ENCODE measurements at regions not wholly inside any gene's neighbourhood (a gene's known extent, or its start where the extent isn't known, plus 50 kb on each side); places are given as distances from the start of the nearest gene placed in this dataset.
"Not testable (repeated sequence)": the region's sequence is repeated elsewhere in the genome, so short reads cannot be mapped to it uniquely, and the experiment has no call there.

GRCh38 chr12:126419131-126419530, 1353.9 kb downstream of the AACS start:
- no peak for DNase-seq

GRCh38 chr12:126424696-126425095, 1359.5 kb downstream of the AACS start:
- DNase-seq: no peak

GRCh38 chr12:126425264-126425663, 1360.0 kb downstream of the AACS start:
- DNase-seq: no peak

DNA sequence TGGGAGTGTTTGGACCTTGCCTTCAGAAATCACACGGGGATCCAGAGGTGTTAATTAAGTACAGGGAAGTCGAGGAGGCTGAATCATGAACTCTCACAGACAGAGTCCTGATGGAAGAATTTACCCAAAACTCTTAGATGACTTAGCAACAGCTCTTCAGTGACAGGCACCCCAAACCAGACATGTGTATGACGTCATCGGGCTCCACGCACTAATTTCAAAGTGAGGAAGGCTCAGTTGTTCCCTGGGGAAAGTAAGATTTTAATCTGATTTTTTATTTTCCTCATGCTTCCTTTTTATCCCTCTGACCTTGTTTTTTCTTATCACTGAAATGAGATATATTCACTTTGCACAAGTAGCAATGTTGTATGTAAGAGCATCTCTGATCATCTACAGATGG, 1363.5 kb downstream of the AACS start:
- DNase-seq: no peak

GRCh38 chr12:126430921-126431320, 1365.7 kb downstream of the AACS start:
- DNase-seq: no peak

- no peak for DNase-seq
These were observed 1366.5 kb downstream of the AACS start for GRCh38 chr12:126431767-126432166.

- DNase-seq: no peak
These were observed 1367.5 kb downstream of the AACS start for GRCh38 chr12:126432780-126433179.

DNA sequence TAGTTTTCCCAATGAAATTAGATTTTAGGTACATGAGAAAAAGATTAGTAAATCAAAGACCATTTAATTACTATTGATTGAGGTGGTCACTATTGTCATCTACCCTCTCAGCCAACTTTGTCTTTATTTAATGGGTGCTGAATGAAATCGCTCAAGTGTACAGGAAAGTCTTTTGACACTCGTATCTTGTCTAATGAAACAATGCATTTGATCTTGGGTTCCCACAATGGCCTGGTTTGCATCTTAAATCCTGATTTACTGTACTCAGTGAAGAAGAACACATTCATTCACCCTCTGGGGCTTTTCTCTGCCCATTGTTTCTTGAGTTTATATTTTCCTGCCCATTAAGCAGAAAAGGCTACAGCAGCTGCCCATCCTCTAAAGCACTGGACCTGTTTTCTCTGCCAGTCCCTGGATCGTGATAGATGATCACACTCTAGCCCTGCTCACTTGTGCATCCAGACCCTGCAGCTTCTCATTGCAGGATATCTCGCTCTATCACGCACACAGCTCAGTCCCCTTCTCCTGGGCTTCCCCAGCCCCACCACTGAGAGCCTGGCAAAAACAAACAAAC, 1369.3 kb downstream of the AACS start:
- no peak for DNase-seq

GRCh38 chr12:126436041-126436440, 1370.8 kb downstream of the AACS start:
- no peak for DNase-seq

DNA sequence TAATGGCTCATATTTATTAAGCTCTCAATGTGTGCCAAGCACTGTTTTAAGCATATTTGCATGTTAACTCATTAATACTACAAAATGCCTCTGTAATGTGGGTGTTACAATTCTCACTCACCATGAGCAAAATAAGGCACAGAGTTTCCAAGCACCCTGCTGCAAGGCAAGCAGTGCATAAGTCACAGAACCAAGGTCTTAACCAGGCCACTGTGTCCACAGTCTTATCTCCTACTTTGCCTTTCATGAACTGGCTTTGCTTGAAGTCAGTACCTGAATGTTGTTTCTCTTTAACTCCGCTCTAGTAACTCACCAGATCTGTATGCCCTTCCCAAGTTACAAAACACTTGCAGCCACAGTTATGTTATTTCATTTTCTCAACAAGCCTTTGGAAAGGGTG, 1372.7 kb downstream of the AACS start:
- no peak for DNase-seq

DNA sequence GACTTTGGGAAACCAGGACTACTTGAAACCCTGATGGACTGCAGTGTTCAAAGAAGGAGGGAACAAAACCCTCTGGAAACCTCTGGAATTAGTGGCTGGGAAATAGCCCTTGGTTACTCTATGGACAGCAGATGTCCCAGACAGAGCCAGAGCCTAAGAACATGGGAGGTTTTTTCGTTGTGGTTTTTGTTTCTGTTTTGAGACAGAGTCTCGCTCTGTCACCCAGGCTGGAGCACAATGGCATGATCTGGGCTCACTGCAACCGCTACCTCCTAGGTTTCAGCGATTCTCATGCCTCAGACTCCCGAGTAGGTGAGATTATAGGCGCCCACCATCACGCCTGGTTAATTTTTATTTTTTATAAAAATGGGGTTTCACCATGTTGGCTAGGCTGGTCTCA, 1378.7 kb downstream of the AACS start:
- no peak for DNase-seq

DNA sequence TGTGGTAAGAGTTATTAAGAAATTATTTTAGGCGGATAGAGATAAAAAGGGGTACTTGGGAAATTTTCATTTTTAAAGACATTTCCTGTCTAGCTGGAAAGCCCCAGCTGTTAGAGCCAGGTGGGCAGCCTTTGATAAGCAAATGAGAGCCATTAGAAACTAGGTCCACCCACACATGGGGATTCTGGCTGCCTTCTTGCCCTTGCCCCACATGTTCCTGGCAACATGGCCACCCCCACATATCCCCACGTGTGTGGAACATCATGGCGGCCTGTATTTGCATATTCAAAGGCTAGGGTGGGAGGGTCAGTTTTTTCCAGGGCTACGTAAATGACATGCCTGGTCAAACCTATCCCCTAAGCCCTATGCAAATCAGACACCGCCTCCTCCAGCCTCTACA, 1382.1 kb downstream of the AACS start:
- DNase-seq: no peak

GRCh38 chr12:126451809-126452208, 1386.6 kb downstream of the AACS start:
- DNase-seq: no peak

DNA sequence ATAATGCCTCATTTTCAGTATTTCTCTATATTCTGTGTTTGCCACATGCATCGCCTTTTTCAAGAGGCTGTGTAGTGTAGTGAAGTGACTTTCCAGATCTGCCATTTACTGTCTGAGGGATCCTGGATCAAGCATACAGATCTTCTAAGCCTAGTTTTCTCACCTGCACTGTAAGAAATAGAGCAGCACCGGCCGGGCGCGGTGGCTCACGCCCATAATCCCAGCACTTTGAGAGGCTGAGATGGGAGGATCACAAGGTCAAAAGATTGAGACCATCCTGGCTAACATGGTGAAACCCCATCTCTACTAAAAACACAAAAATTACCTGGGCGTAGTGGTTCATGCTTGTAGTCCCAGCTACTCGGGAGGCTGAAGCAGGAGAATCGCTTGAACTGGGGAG, 1387.5 kb downstream of the AACS start:
- not testable (repeated sequence) for DNase-seq

DNA sequence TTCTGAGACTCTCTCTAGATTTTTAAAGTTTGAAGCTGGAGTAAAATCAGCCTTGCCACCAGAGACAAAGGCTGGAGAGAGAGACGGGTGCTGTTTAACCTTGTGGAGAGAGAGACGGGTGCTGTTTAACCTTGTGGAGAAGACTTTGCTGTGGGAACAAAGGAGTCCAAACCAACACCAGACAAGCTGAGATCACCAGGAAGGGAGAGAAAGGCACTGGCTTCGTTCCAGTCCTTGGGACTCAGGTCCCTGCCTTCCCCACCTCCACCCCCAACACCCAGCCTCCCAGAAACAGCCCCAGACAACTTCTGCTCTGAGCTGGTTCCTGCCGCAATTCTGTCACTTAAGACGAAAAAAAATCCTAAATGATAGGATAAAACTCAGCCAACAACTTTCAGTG, 1389.3 kb downstream of the AACS start:
- DNase-seq: no peak

DNA sequence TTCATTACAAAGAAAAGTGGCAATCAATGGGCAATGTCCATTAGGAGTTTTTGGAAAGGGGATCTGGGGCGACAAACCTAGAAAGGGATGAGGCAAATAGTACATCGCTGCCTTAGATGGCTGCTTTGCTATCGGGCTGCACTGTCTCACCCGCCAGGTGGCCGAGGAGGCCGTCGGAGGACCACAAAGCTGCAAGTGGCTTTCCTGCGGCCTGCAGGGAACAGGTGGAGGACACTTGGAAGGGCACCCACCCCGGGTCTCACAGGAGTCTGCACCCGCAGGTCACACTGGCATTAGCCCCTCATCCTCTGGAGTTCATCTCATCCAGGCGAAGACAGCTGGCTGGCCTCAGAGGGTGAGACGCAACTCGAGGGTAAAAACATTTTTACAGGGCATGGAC, 1392.5 kb downstream of the AACS start:
- DNase-seq: no peak

- DNase-seq: no peak
These were observed 1398.9 kb downstream of the AACS start for GRCh38 chr12:126464153-126464552.

DNA sequence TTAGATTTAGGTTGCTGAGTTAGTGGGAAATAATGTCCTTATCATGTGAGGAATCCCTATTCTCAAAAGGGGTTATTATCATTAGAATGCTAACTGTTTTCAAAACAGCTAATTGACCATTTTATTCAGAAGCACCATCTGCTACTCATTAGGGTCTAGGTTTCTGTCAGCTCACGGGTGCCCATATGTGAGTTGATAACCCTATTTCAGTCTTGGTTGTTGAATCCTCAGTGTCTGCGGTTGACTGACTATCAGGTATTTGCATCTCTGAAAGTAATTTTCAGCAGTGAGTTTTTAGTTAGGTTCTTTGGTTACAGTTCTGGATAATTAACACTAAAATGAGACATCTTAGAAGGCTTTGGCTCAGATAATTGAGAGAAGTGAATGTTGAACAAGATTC, 1404.0 kb downstream of the AACS start:
- DNase-seq: no peak

DNA sequence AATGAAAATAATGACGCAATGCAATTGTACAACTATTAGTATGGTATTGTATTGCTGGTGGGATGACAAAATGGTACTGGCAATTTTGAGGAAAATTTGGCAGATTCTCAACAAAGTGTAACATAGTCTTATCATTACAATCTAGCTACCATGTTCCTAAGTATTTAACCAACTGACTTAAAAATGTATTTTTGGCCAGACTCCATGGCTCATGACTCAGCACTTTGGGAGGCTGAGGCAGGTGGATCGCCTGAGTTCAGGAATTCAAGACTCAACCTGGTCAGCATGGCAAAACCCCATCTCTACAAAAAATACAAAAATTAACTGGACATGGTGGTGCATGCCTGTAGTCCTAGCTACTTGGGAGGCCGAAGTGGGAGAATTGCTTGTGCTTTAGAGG, 1409.5 kb downstream of the AACS start:
- no peak for DNase-seq

- no peak for DNase-seq
These were observed 1415.2 kb downstream of the AACS start for GRCh38 chr12:126480451-126480850.

GRCh38 chr12:126481688-126482087, 1416.5 kb downstream of the AACS start:
- DNase-seq: no peak

DNA sequence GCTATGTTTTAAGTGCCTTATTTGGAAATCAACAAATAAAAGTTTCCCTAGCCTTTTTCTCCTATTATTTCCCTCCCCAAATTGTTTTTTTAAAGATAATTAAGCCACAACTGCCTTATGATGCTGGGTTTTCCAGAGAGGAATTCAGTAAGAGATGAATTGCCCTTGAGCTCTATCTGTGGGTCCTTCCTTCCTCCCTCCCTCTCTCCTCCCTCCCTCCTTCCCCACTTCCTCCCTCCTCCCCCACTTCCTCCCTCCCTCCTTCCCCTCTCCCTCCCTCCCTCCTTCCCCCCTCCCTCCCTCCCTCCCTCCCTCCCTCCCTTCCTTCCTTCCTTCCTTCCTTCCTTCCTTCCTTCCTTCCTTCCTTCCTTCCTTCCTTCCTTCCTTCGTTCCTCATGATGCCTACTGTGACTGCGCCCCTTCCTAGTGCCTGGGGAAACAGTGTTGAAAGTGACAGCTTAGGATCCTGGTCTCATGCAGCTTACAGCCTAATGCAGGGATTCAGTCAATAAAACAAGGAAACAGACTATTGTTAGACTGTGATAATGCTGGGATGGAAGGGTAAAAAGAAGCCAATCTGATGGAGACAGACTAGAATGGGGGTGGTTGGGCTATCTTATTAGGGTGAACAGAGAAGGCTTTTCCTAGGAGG, 1417.1 kb downstream of the AACS start:
- DNase-seq: no peak

DNA sequence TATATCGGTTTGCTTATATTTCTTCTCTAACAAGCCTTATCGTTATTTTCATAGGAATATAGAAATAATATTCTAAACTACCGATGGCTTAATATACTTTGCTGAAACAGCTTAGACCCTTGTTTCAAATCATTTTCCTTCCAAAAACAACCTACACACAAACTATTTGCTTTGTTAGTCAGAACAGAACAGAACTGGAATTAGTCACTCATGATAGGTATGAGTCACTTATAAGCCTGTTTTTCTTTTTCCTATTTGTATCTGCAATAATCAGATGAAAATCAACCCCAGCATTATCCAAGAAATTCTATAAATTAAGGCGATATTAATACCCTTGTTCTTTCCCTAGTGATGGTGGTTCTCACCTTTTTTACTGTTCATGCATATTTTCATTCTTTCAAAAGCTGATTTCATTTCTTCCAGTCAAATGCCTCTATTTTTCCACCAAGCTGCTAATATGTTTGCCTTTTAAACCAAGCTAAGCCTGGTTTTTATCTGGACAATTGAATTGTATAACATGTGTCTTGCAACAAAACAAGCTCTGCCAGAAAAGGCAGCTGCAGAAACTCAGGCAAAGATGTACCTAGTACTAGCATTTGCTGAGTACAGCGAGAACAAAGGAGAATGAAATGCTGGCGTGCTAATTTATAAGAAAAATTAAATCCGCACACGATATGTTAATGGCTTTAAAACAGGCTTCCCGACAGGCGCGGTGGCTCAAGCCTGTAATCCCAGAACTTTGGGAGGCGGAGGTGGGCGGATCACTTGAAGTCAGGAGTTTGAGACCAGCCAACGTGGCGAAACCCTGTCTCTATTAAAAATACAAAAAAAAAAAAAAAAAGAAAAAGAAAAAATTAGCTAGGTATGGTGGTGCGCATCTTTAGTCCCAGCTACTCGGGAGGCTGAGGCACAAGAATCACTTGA, 1418.2 kb downstream of the AACS start:
- no peak for DNase-seq

DNA sequence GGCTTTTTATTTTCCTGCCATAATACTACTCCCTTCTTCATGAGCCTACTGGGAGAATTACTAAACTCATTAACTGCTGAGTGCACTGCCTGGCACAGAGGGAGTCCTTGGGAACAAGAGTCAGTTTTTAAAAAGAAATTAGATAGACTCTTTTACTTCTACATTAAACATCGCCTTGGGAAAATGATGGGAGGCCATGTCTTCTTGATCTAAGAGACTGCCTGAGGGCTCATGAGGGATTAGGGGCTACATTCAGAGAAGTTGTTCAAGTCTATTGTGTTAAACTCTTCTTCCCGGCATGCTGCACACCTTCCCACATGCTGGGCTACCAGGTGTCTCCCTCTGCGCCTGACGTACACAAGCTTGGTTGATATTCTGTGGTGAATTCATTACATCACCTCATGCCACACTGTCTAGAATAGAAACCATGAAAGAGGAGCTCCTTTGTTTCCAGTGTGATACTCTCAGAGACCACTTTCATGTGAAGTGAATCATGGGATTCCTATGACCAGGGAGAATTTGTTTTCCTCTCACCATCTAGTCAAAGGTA, 1422.3 kb downstream of the AACS start:
- DNase-seq: no peak
